VCaP (cell line): ENCODE measurements at regions not wholly inside any gene's neighbourhood (a gene's known extent, or its start where the extent isn't known, plus 50 kb on each side); places are given as distances from the start of the nearest gene placed in this dataset.
"Not testable (repeated sequence)": the region's sequence is repeated elsewhere in the genome, so short reads cannot be mapped to it uniquely, and the experiment has no call there.

Experiments used
- H3K27ac ChIP-seq: fragments of 450-650 bp; 2 replicates; pipeline ENCODE4 v1.5.1; 2017
- CTCF ChIP-seq: fragments of 450-650 bp; conservative IDR thresholded peaks from 2 replicates; pipeline ENCODE4 v1.5.1; 2017; ENCODE audit warnings: mild to moderate bottlenecking, moderate library complexity

- no peak overlapping the region for H3K27ac ChIP-seq
- TF ChIP-seq CTCF, result no peak
Observed at GRCh38 chr5:62771341-62771740, 192.7 kb downstream of the LRRC70 start.

GRCh38 chr5:62767650-62768049 is 189.0 kb downstream of the LRRC70 start:
- no peak for TF ChIP-seq CTCF
- no peak overlapping the region for H3K27ac ChIP-seq

DNA sequence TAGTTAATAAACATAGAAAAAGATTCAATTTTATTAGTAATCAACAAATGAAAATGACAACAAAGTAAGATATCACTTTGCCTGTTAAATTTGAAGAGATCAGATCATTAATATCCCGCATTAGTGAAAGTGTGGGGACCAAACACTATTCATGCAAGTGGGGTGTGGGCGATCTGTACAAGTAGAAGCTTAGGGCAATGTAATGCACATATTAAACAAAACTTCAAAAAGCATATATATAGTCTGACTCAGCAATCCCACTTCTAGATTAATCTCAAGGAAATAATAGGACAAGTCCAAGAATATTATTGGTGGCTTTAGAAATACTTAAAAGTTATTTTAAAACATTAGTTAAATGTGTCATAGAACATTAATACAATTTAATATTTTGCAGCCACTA is 188.5 kb downstream of the LRRC70 start:
- no peak overlapping the region for H3K27ac ChIP-seq
- no peak for TF ChIP-seq CTCF

GRCh38 chr5:62762503-62762902 is 183.9 kb downstream of the LRRC70 start:
- TF ChIP-seq CTCF, result no peak
- H3K27ac ChIP-seq, result no peak overlapping the region

DNA sequence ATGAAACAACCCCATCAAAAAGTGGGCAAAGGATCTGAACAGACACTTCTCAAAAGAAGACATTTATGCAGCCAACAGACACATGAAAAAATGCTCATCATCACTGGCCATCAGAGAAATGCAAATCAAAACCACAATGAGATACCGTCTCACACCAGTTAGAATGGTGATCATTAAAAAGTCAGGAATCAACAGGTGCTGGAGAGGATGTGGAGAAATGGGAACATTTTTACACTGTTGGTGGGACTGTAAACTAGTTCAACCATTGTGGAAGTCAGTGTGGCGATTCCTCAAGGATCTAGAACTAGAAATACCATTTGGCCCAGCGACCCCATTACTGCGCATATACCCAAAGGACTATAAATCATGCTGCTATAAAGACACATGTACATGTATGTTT is 179.1 kb downstream of the LRRC70 start:
- not testable (repeated sequence) for H3K27ac ChIP-seq

- H3K27ac ChIP-seq, result not testable (repeated sequence)
Observed at GRCh38 chr5:62752998-62753367, 174.4 kb downstream of the LRRC70 start.

DNA sequence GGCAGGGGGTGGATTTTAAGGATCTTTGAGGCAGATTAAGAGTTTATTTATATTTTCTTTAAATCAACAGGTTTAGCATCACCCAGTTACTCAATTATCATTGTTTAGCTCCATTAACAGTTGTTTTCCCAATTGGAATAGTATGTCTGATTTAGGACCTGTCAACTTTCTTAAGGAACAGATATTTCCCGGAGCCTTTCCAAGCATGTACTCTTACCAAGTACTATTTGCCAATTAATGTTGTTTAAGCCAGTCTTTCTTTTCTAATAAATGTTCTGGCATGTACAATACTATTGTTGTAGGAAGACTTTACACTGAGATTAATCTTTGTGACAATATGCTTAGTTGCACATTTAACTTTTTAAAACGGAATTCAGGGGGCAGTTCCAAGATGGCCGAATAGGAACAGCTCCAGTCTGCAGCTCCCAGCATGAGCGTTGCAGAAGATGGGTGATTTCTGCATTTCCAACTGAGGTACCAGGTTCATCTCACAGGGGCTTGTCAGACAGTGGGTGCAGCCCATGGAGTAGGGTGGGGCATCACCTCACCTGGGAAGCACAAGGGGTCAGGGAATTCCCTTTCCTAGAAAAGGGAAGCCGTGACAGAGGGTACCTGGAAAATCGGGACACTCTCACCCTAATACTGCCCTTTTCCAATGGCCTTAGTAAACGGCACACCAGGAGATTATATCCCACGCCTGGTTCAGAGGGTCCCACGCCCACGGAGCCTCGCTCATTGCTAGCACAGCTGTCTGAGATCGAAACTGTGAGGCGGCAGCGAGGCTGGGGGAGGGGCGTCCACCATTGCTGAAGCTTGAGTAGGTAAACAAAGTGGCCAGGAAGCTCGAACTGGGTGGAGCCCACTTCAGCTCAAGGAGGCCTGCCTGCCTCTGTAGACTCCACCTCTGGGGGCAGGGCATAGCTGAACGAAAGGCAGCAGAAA is 173.7 kb downstream of the LRRC70 start:
- H3K27ac ChIP-seq, result not testable (repeated sequence)

DNA sequence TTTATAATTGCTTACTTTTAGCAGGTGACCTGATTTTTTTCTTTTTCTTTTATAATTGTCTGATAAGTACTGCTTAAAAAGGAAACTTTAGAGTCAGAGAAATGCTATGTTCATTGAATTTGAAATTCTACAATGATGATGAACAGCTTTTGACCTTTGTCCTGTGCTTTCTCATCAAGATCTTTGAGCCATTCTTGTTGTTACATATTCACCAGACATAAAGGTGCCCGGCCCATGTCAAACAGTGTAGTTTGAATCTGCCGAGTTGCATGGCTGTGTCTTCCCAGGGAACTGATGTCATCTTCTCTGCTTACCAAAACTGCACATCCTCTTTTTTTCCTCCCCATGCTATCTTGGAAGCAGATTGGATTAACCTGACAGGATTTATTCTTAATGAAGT is 163.6 kb downstream of the LRRC70 start:
- TF ChIP-seq CTCF, result no peak
- no peak overlapping the region for H3K27ac ChIP-seq

DNA sequence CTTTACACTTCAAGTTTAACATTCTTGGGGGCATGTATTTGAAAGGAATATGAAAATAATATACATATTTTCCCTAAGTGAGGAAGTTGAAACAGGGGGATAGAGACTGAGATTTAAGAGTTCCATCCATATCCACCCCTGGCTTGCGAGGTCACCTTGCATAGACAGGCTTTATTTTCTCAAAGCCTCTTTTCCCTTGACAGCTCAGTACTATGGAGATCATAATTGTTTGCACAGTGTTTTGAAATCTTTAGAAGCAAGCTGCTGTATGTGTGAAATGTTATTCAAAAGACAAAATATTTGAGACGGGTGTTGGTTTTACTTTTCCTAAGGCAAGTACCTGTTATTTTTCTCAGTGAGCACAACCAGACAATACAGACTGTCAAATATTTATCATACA is 163.1 kb downstream of the LRRC70 start:
- no peak for TF ChIP-seq CTCF
- H3K27ac ChIP-seq, result no peak overlapping the region
